ENCODE measurements at regions not wholly inside any gene's neighbourhood (a gene's known extent, or its start where the extent isn't known, plus 50 kb on each side); places are given as distances from the start of the nearest gene placed in this dataset.

DNA sequence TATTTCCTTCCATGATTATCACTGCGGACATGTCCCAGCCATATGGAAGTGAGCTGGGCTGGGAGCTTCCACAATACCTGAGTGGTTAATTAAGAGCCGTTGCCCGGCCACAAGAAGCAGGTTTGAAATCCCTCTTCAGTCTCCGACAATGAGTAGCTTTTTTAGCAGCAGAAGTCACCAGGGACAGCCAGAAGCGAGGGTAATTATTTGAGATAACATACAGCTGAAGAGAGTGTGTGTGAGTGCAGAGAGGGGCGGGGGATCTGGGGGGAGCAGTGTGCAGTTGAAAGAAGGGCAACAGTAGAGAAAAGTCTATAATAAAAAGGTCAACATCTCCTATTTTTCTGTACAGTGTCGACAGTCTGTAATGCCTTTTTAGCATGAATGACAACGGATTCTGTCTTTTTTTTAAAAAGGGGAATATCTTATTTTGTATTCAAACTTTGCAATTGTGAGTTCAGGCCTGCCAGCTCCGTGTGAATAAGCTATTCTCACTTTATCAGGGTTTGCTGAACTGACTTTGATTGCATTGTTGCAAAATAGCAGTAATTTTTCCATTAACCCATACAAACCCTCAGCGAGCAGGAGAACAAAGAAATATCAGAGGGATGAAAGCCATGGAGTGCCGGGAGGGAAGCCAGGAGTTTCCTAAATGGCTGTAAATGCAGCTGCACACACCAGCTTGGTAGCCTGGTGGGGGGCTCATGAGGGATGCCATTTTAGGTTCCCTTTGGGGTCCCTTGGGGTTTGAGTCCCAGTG is 220.3 kb upstream of the IRX3 start:
- TF ChIP-seq, protein P1, sequence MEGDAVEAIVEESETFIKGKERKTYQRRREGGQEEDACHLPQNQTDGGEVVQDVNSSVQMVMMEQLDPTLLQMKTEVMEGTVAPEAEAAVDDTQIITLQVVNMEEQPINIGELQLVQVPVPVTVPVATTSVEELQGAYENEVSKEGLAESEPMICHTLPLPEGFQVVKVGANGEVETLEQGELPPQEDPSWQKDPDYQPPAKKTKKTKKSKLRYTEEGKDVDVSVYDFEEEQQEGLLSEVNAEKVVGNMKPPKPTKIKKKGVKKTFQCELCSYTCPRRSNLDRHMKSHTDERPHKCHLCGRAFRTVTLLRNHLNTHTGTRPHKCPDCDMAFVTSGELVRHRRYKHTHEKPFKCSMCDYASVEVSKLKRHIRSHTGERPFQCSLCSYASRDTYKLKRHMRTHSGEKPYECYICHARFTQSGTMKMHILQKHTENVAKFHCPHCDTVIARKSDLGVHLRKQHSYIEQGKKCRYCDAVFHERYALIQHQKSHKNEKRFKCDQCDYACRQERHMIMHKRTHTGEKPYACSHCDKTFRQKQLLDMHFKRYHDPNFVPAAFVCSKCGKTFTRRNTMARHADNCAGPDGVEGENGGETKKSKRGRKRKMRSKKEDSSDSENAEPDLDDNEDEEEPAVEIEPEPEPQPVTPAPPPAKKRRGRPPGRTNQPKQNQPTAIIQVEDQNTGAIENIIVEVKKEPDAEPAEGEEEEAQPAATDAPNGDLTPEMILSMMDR (IDR thresholded peaks at IDR 0.05), result no peak
- no peak for TF ChIP-seq ZFX (IDR thresholded peaks at IDR 0.05; ENCODE audit: borderline replicate concordance)
